GM18867 (cell line): ENCODE measurements at regions not wholly inside any gene's neighbourhood (a gene's known extent, or its start where the extent isn't known, plus 50 kb on each side); places are given as distances from the start of the nearest gene placed in this dataset.
"Not testable (repeated sequence)": the region's sequence is repeated elsewhere in the genome, so short reads cannot be mapped to it uniquely, and the experiment has no call there.

Source experiments
- ATAC-seq: cut with Tn5 transposase; IDR thresholded peaks from one replicate; pipeline ENCODE4 v1.9.1; 2021; ENCODE audit warnings: mild to moderate bottlenecking, moderate library complexity; ENCODE audit not compliant: unreplicated experiment

GRCh38 chr3:67145738-67146137, 147.6 kb downstream of the KBTBD8 start:
- ATAC-seq, result no peak

- no peak for ATAC-seq
Observed at GRCh38 chr3:67154429-67154828, 156.3 kb downstream of the KBTBD8 start.

- no peak for ATAC-seq
Observed at GRCh38 chr3:67167481-67167880, 169.4 kb downstream of the KBTBD8 start.

- ATAC-seq, result no peak
Observed at GRCh38 chr3:67171841-67172240, 173.7 kb downstream of the KBTBD8 start.

GRCh38 chr3:67173130-67173529, 175.0 kb downstream of the KBTBD8 start:
- ATAC-seq, result not testable (repeated sequence)

- ATAC-seq, result no peak
Observed at GRCh38 chr3:67176396-67176795, 178.3 kb downstream of the KBTBD8 start.

GRCh38 chr3:67192466-67192865, 194.4 kb downstream of the KBTBD8 start:
- ATAC-seq, result no peak

- ATAC-seq, result no peak
Observed at GRCh38 chr3:67196677-67197076, 198.6 kb downstream of the KBTBD8 start.

GRCh38 chr3:67198374-67198773, 200.3 kb downstream of the KBTBD8 start:
- no peak for ATAC-seq

GRCh38 chr3:67200618-67201017, 202.5 kb downstream of the KBTBD8 start:
- no peak for ATAC-seq

GRCh38 chr3:67201026-67201425, 202.9 kb downstream of the KBTBD8 start:
- no peak for ATAC-seq

GRCh38 chr3:67202053-67202452, 203.9 kb downstream of the KBTBD8 start:
- no peak for ATAC-seq

- ATAC-seq, result no peak
Observed at GRCh38 chr3:67204951-67205350, 206.8 kb downstream of the KBTBD8 start.

- ATAC-seq, result no peak
Observed at GRCh38 chr3:67215690-67216089, 217.6 kb downstream of the KBTBD8 start.

- no peak for ATAC-seq
Observed at GRCh38 chr3:67227030-67227429, 228.9 kb downstream of the KBTBD8 start.

GRCh38 chr3:67228136-67228535, 230.0 kb downstream of the KBTBD8 start:
- ATAC-seq, result no peak

GRCh38 chr3:67232642-67233041, 234.5 kb downstream of the KBTBD8 start:
- ATAC-seq, result no peak

GRCh38 chr3:67239353-67239752, 241.2 kb downstream of the KBTBD8 start:
- ATAC-seq, result no peak

GRCh38 chr3:67241084-67241483, 243.0 kb downstream of the KBTBD8 start:
- ATAC-seq, result no peak

GRCh38 chr3:67244130-67244529, 246.0 kb downstream of the KBTBD8 start:
- no peak for ATAC-seq

- no peak for ATAC-seq
Observed at GRCh38 chr3:67245545-67245944, 247.4 kb downstream of the KBTBD8 start.

- ATAC-seq, result no peak
Observed at GRCh38 chr3:67248726-67249125, 250.6 kb downstream of the KBTBD8 start.

- ATAC-seq, result not testable (repeated sequence)
Observed at GRCh38 chr3:67252906-67253305, 254.8 kb downstream of the KBTBD8 start.
